ENCODE measurements at regions not wholly inside any gene's neighbourhood (a gene's known extent, or its start where the extent isn't known, plus 50 kb on each side); places are given as distances from the start of the nearest gene placed in this dataset.

DNA sequence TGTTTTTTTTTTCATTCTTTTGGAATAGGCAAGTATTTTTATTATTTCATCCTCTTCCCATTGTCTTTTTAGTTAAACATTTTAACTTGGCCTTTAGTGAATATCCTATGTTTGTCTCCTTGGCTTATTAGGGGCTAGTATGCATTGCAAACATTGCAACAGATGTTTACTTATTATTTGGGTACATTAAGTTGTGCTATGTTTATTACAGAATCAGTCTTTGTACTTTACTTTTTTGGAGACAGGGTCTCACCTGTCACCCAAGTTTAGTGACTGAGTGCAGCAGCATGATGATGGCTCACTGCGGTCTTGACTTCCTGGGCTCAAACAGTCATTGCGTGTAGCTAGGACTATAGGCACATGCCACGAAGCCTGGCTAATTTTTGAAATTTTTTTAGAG is 51.1 kb upstream of the NUDT6 start:
- TF ChIP-seq, protein P1, sequence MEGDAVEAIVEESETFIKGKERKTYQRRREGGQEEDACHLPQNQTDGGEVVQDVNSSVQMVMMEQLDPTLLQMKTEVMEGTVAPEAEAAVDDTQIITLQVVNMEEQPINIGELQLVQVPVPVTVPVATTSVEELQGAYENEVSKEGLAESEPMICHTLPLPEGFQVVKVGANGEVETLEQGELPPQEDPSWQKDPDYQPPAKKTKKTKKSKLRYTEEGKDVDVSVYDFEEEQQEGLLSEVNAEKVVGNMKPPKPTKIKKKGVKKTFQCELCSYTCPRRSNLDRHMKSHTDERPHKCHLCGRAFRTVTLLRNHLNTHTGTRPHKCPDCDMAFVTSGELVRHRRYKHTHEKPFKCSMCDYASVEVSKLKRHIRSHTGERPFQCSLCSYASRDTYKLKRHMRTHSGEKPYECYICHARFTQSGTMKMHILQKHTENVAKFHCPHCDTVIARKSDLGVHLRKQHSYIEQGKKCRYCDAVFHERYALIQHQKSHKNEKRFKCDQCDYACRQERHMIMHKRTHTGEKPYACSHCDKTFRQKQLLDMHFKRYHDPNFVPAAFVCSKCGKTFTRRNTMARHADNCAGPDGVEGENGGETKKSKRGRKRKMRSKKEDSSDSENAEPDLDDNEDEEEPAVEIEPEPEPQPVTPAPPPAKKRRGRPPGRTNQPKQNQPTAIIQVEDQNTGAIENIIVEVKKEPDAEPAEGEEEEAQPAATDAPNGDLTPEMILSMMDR (IDR thresholded peaks at IDR 0.05): no peak
- ChIA-PET POLR2A (no interaction called here), CTCF (no interaction called here)
- Mint-ChIP-seq H3K9me3 (peaks cover 4% of the 10 kb centered on the region), H3K4me3 (no peak overlapping the region), H3K27me3 (no peaks in the 10 kb centered on the region), H3K4me1 (ENCODE audit: low read depth) (peaks cover 1% of the 10 kb centered on the region), H3K27ac (no peak overlapping the region), H3K36me3 (ENCODE audit: low read depth) (peaks cover 24% of the 10 kb centered on the region)
- intact Hi-C loops (cut with micrococcal nuclease): no loop called here
- no peak for ATAC-seq
- no peak for DNase-seq

DNA sequence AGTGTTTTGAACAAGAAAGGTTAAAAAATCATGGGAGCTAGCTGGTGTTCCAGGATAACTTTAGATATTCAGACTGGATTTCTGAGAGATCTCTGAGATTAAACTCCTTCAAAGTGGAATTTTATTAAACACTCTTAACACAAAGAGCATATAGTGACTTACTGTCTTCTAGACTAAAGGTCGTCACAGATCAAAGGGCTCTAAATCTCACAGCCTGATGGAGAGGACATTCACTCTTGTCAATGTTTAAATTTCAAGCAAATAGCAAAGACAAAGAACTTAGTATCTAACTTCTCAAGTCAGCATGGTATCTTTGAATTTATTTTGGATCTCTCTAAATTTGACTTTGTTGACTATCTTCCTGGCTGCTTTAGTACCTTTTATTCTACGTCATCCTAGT is 53.7 kb upstream of the NUDT6 start:
- POLR2A ChIA-PET: no interaction called here
- intact Hi-C loops (cut with micrococcal nuclease): no loop called here
- CTCF ChIA-PET: no interaction called here
- Mint-ChIP-seq H3K9me3 (peaks cover 4% of the 10 kb centered on the region), H3K27me3 (no peaks in the 10 kb centered on the region), H3K4me1 (ENCODE audit: low read depth) (peaks cover 1% of the 10 kb centered on the region), H3K27ac (no peak overlapping the region), H3K4me3 (no peak overlapping the region), H3K36me3 (ENCODE audit: low read depth) (peaks cover 47% of the 10 kb centered on the region)
- TF ChIP-seq, protein P1 (IDR thresholded peaks at IDR 0.05): no peak
- no peak for DNase-seq
- no peak for ATAC-seq

DNA sequence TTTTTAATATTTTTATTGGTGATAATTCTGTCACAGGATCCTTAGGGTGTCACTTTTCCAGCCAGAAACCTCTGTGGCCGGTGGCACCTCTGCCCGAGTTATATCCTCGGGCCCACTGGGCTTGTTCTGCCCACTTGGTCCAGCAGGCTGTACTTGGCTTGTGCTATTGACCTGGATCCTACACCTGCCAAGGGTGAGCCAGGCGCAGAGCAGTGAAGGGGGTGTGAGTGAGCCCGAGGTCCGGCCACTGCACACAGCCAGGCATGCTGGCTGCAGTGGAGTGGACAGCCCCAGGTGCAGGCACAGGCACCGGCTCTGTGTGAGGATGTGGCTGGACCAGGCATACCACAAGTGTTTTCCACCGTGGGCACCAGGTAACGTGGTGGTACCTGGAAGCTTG is 54.7 kb upstream of the NUDT6 start:
- no peak overlapping the region for H3K27ac Mint-ChIP-seq
- peaks cover 52% of the 10 kb centered on the region for H3K36me3 Mint-ChIP-seq (ENCODE audit: low read depth)
- DNase-seq (no peak), ATAC-seq (no peak)
- no peak overlapping the region for H3K4me3 Mint-ChIP-seq
- ChIA-PET POLR2A (no interaction called here), CTCF (no interaction called here)
- intact Hi-C loops (cut with micrococcal nuclease): no loop called here
- H3K27me3 Mint-ChIP-seq: no peaks in the 10 kb centered on the region
- H3K9me3 Mint-ChIP-seq: peaks cover 6% of the 10 kb centered on the region
- TF ChIP-seq, protein P1 (IDR thresholded peaks at IDR 0.05): no peak
- H3K4me1 Mint-ChIP-seq (ENCODE audit: low read depth): no peaks in the 10 kb centered on the region

DNA sequence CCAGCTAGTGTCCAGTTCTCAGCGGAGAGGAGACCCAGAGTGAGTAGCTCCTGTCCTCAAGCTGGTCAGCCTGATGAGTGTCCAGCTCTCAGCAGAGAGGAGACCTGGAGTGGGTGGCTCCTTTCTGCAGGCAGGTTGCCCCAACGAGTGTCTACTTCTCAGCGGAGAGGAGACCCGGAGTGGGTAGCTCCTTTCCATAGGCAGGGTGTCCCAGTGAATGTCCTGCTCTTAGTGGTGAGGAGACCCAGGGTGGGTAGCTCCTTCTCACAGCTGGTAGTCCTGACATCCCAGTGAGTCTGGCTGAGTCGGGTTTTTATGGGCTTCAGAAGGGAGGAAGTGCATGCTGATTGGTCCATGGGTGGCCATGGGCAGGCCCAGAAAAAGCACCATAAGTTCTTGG is 55.7 kb upstream of the NUDT6 start:
- Mint-ChIP-seq H3K27me3 (no peaks in the 10 kb centered on the region), H3K27ac (no peak overlapping the region), H3K4me3 (no peak overlapping the region), H3K9me3 (peaks cover 6% of the 10 kb centered on the region), H3K36me3 (ENCODE audit: low read depth) (peaks cover 57% of the 10 kb centered on the region), H3K4me1 (ENCODE audit: low read depth) (no peaks in the 10 kb centered on the region)
- DNase-seq (no peak), ATAC-seq (no peak)
- TF ChIP-seq, protein P1 (IDR thresholded peaks at IDR 0.05): no peak
- intact Hi-C loops (cut with micrococcal nuclease): no loop called here
- POLR2A ChIA-PET: interaction anchor here (0.6 kb wide), 1 partner anchor 527 kb away, joined by 3 read pairs; no protein-coding TSS in a partner anchor
- CTCF ChIA-PET: no interaction called here

DNA sequence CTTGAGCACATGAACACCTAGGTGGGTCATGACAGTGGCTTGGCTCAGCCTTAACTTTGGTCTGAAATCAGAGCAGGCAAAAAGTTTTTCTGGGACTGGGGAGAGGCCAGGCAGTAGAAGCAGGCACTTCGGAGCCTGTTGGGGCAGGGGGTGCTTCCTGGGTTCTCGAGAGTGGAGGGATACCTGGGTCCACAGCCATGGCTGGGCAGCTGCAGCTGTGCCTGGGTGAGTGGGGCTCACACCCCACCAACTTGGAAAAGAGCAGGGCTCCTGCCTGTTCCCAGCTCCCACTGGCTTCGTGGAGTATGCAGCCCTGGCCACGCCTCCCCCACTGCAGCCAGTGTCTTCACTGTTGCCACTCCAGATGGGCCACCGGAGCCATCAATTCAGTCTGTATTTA is 56.4 kb upstream of the NUDT6 start:
- ChIA-PET CTCF (no interaction called here), POLR2A (no interaction called here)
- H3K36me3 Mint-ChIP-seq (ENCODE audit: low read depth): peaks cover 64% of the 10 kb centered on the region
- peaks cover 2% of the 10 kb centered on the region for H3K4me1 Mint-ChIP-seq (ENCODE audit: low read depth)
- no peak for ATAC-seq
- DNase-seq: no peak
- TF ChIP-seq, protein P1 (IDR thresholded peaks at IDR 0.05): no peak
- intact Hi-C loops (cut with micrococcal nuclease): no loop called here
- no peak overlapping the region for H3K27ac Mint-ChIP-seq
- no peak overlapping the region for H3K4me3 Mint-ChIP-seq
- H3K9me3 Mint-ChIP-seq: peaks cover 9% of the 10 kb centered on the region
- H3K27me3 Mint-ChIP-seq: no peaks in the 10 kb centered on the region

Measured in activated CD8-positive, alpha-beta T cell treated with anti-CD3 and anti-CD28 coated beads for 36 hours (primary cell).